IMR-90 (cell line): ENCODE measurements at regions not wholly inside any gene's neighbourhood (a gene's known extent, or its start where the extent isn't known, plus 50 kb on each side); places are given as distances from the start of the nearest gene placed in this dataset.

ENCODE experiments used
- ATAC-seq: fragments of 200-7000 bp; cut with Tn5 transposase; 2 replicates; pipeline ENCODE4 v1.9.1; 2020; ENCODE audit warnings: low read depth, mild to moderate bottlenecking, moderate library complexity
- BruUV-seq: library from RNA; stranded (reverse); fragments of 400-500 nt; replicated peaks from 2 replicates; lab custom pipeline; 2021; lab: Mats Ljungman, UMichigan
- CTCF ChIA-PET: fragments of 300-600 bp; formaldehyde crosslinking; extraction: SDS; loops from one replicate; lab custom pipeline; 2021; ENCODE audit warnings: antibody characterized with exemption; lab: Yijun Ruan, JAX
- POLR2A ChIA-PET: fragments of 300-600 bp; sonication (Branson Sonifier 250); formaldehyde crosslinking; loops from one replicate; lab custom pipeline; 2022; ENCODE audit warnings: antibody characterized with exemption; ENCODE audit not compliant: unreplicated experiment; lab: Charles Lee
- DNase-seq: peaks from one replicate; pipeline ENCODE4 v3.0.0; 2013
- H2AFZ ChIP-seq: replicated peaks from 2 replicates; pipeline ENCODE3; 2013; ENCODE audit warnings: low read length, mild to moderate bottlenecking; ENCODE audit not compliant: poor library complexity
- H2AK5ac ChIP-seq: 2 replicates; pipeline ENCODE4 v1.6.1; 2013; ENCODE audit warnings: low read depth, low read length, inconsistent platforms
- H2AK9ac ChIP-seq: replicated peaks from 2 replicates; pipeline ENCODE3; 2013; ENCODE audit warnings: mild to moderate bottlenecking, low read depth, low read length, moderate library complexity; ENCODE audit not compliant: poor library complexity
- H2BK120ac ChIP-seq: 2 replicates; pipeline ENCODE4 v1.6.1; 2013; ENCODE audit warnings: low read depth, low read length, inconsistent platforms
- H2BK15ac ChIP-seq: 3 replicates; pipeline ENCODE4 v1.6.1; 2013; ENCODE audit warnings: low read depth, low read length, inconsistent platforms
- H2BK20ac ChIP-seq: 2 replicates; pipeline ENCODE4 v1.6.1; 2013; ENCODE audit warnings: low read depth, mild to moderate bottlenecking, inconsistent platforms, low read length, moderate library complexity
- H2BK5ac ChIP-seq: 2 replicates; pipeline ENCODE4 v1.6.1; 2013; ENCODE audit warnings: mild to moderate bottlenecking, low read depth, low read length, inconsistent platforms; ENCODE audit not compliant: poor library complexity, severe bottlenecking
- H3K14ac ChIP-seq: replicated peaks from 2 replicates; pipeline ENCODE4 v1.6.1; 2013; ENCODE audit warnings: low read depth, low read length, inconsistent platforms
- H3K18ac ChIP-seq: 2 replicates; pipeline ENCODE4 v1.6.1; 2013; ENCODE audit warnings: low read depth, low read length, control low read depth
- H3K23ac ChIP-seq: 2 replicates; pipeline ENCODE4 v1.6.1; 2013; ENCODE audit warnings: low read depth, low read length, inconsistent platforms
- H3K27ac ChIP-seq: 2 replicates; pipeline ENCODE4 v1.5.1; 2013; ENCODE audit warnings: mild to moderate bottlenecking, control low read depth, low read length; ENCODE audit not compliant: insufficient read depth
- H3K27me3 ChIP-seq: 2 replicates; pipeline ENCODE4 v1.6.1; 2013; ENCODE audit warnings: low read length; ENCODE audit not compliant: control insufficient read depth, insufficient read depth
- H3K36me3 ChIP-seq: 2 replicates; pipeline ENCODE4 v1.6.1; 2013; ENCODE audit warnings: low read length, mixed read lengths; ENCODE audit not compliant: control insufficient read depth, insufficient read depth
- H3K4ac ChIP-seq: 2 replicates; pipeline ENCODE4 v1.6.1; 2013; ENCODE audit warnings: low read depth, low read length, inconsistent platforms
- H3K4me1 ChIP-seq: 2 replicates; pipeline ENCODE4 v1.6.1; 2013; ENCODE audit warnings: low read length, mixed read lengths; ENCODE audit not compliant: control insufficient read depth, insufficient read depth
- H3K4me2 ChIP-seq: 2 replicates; pipeline ENCODE4 v1.6.1; 2013; ENCODE audit warnings: low read depth, mild to moderate bottlenecking, control low read depth, low read length, moderate library complexity
- H3K4me3 ChIP-seq: 2 replicates; pipeline ENCODE4 v1.5.1; 2013; ENCODE audit warnings: low read depth, mild to moderate bottlenecking, control low read depth, low read length, moderate library complexity; ENCODE audit not compliant: insufficient read depth
- H3K56ac ChIP-seq: 2 replicates; pipeline ENCODE4 v1.6.1; 2013; ENCODE audit warnings: low read length, inconsistent platforms; ENCODE audit not compliant: insufficient read depth; ENCODE audit errors: extremely low read depth
- H3K79me1 ChIP-seq, 2 experiments: 2 replicates each; pipeline ENCODE4 v1.6.1; 2013; ENCODE audit warnings: low read length in 2 of 2, inconsistent platforms in 1 of 2, low read depth in 1 of 2
- H3K9ac ChIP-seq: 2 replicates; pipeline ENCODE4 v1.6.1; 2013; ENCODE audit warnings: low read depth, low read length, control low read depth
- H3K9me1 ChIP-seq: 2 replicates; pipeline ENCODE4 v1.6.1; 2013; ENCODE audit warnings: low read length, inconsistent platforms; ENCODE audit not compliant: insufficient read depth
- H3K9me3 ChIP-seq: 2 replicates; pipeline ENCODE4 v1.6.1; 2013; ENCODE audit warnings: low read length; ENCODE audit not compliant: control insufficient read depth, insufficient read depth
- H4K20me1 ChIP-seq: 2 replicates; pipeline ENCODE4 v1.6.1; 2013; ENCODE audit warnings: low read length, inconsistent platforms; ENCODE audit not compliant: insufficient read depth
- H4K5ac ChIP-seq: 2 replicates; pipeline ENCODE4 v1.6.1; 2013; ENCODE audit warnings: mild to moderate bottlenecking, low read depth, low read length, control low read depth
- H4K8ac ChIP-seq, 2 experiments: 2 replicates each; pipeline ENCODE4 v1.6.1; 2013; ENCODE audit warnings: low read depth in 2 of 2, low read length in 2 of 2, control low read depth in 1 of 2, inconsistent platforms in 1 of 2
- H4K91ac ChIP-seq: 2 replicates; pipeline ENCODE4 v1.6.1; 2013; ENCODE audit warnings: low read depth, low read length, inconsistent platforms; ENCODE audit not compliant: insufficient read depth
- BHLHE40 ChIP-seq: fragments of 150-350 bp; IDR thresholded peaks from 2 replicates; pipeline ENCODE4 v1.6.1; 2016; ENCODE audit warnings: mild to moderate bottlenecking, low read depth, low read length
- CEBPB ChIP-seq: IDR thresholded peaks from 2 replicates; pipeline ENCODE4 v1.6.1; 2012; ENCODE audit warnings: low read depth, low read length, improper control_type of control experiment
- CHD1 ChIP-seq: IDR thresholded peaks from 2 replicates; pipeline ENCODE4 v1.6.1; 2012; ENCODE audit warnings: low read depth, low read length, improper control_type of control experiment
- FOS ChIP-seq: fragments of 150-350 bp; IDR thresholded peaks from 2 replicates; pipeline ENCODE4 v1.6.1; 2016; ENCODE audit warnings: low read depth, low read length
- MAFK ChIP-seq: IDR thresholded peaks from 2 replicates; pipeline ENCODE4 v1.6.1; 2012; ENCODE audit warnings: low read depth, low read length, improper control_type of control experiment
- MAZ ChIP-seq: IDR thresholded peaks from 2 replicates; pipeline ENCODE4 v1.6.1; 2012; ENCODE audit warnings: low read depth, mild to moderate bottlenecking, low read length, improper control_type of control experiment, moderate library complexity, borderline replicate concordance
- MXI1 ChIP-seq: IDR thresholded peaks from 2 replicates; pipeline ENCODE4 v1.6.1; 2012; ENCODE audit warnings: low read depth, mild to moderate bottlenecking, low read length, moderate library complexity, borderline replicate concordance
- NFE2L2 ChIP-seq: fragments of 150-350 bp; IDR thresholded peaks from 2 replicates; pipeline ENCODE4 v1.6.1; 2016; ENCODE audit warnings: low read depth, mild to moderate bottlenecking, low read length
- POLR2A ChIP-seq: IDR thresholded peaks from 2 replicates; pipeline ENCODE4 v1.6.1; 2012; ENCODE audit warnings: mild to moderate bottlenecking, low read depth, low read length
- RAD21 ChIP-seq: IDR thresholded peaks from 2 replicates; pipeline ENCODE4 v1.6.1; 2012; ENCODE audit warnings: low read length, improper control_type of control experiment
- RCOR1 ChIP-seq: IDR thresholded peaks from 2 replicates; pipeline ENCODE4 v1.6.1; 2012; ENCODE audit warnings: mild to moderate bottlenecking, low read length, improper control_type of control experiment; ENCODE audit not compliant: insufficient replicate concordance
- RFX5 ChIP-seq: IDR thresholded peaks from 2 replicates; pipeline ENCODE4 v1.8.0; 2012; ENCODE audit warnings: low read depth, mild to moderate bottlenecking, low read length, moderate library complexity
- SMC3 ChIP-seq: fragments of 150-350 bp; IDR thresholded peaks from 2 replicates; pipeline ENCODE4 v1.6.1; 2016; ENCODE audit warnings: low read depth, mild to moderate bottlenecking, antibody characterized with exemption, low read length, moderate library complexity
- WGBS, 2 experiments: methylation state at CpG; one replicate each; pipeline versions ENCODE4 v1.1.5 to v1.1.7; 2013; ENCODE audit warnings: missing lambda C conversion rate in 2 of 2; ENCODE audit not compliant: insufficient read length in 1 of 2; ENCODE audit errors: extremely low coverage in 2 of 2; 5-methylcytosine and 5-hydroxymethylcytosine counted together
- dilution Hi-C: fragments of 300-500 bp; cut with HindIII; formaldehyde crosslinking; loops from one replicate; pipeline ENCODE4 v1.14.3; 2018; ENCODE audit warnings: low sequenced_read_pairs; ENCODE audit not compliant: unreplicated experiment
- in situ Hi-C: fragments of 300-500 bp; cut with MboI; formaldehyde crosslinking; loops from 3 replicates; pipeline ENCODE4 v1.14.3; 2019; ENCODE audit warnings: low sequenced_read_pairs, inconsistent platforms, mixed read lengths
- intact Hi-C: fragments of 100-400 bp; cut with micrococcal nuclease; formaldehyde crosslinking; loops from 2 replicates; pipeline ENCODE4 v1.10.0; 2022
- TF ChIP-seq, protein P1 (sequence below): conservative IDR thresholded peaks from 2 replicates; pipeline ENCODE4 v1.5.1; 2012; ENCODE audit warnings: mild to moderate bottlenecking, low read depth, low read length, improper control_type of control experiment
- TF ChIP-seq, protein P2 (sequence below): fragments of 150-350 bp; IDR thresholded peaks from 2 replicates; pipeline ENCODE4 v1.6.1; 2017; ENCODE audit warnings: mild to moderate bottlenecking, antibody characterized with exemption, low read length, low read depth

DNA sequence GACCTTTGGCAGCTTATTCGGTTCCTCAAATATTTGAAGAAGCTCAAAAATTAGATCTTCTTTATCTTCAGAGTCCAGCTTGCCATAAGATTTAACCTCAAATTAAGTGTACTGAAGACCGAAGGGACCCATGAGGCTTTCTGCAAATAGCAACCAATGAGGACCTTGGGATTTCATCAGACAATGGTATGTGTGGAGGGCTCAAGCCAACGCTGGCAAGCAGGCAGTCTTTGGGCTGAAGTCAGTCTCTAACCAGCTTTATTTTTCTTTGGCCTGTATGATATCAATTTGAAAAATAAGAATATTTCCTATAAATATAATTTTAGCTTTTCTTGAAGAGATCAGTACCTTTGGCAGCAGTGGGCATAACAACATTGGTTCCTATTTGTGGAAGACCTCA is 692.7 kb downstream of the MCTP2 start:
- Histone ChIP-seq H3K56ac (no peak overlapping the region), H2AFZ (no peak overlapping the region), H3K18ac (no peak overlapping the region), H4K5ac (no peak overlapping the region), H4K8ac (no peak overlapping the region), H3K23ac (no peak overlapping the region), H3K4me1 (no peaks in the 10 kb centered on the region), H2BK120ac (no peak overlapping the region), H3K79me1 (no peaks in the 10 kb centered on the region), H3K27me3 (no peaks in the 10 kb centered on the region), H2BK15ac (no peak overlapping the region), H3K4me2 (no peak overlapping the region), H3K14ac (no peak overlapping the region), H2BK20ac (no peak overlapping the region), H3K4me3 (no peak overlapping the region), H3K27ac (no peak overlapping the region), H2AK9ac (no peak overlapping the region), H4K91ac (no peak overlapping the region), H3K9me1 (no peaks in the 10 kb centered on the region), H4K20me1 (no peaks in the 10 kb centered on the region), H3K9me3 (peaks cover 5% of the 10 kb centered on the region; the same call in 1 of the 2 replicates), H3K4ac (no peak overlapping the region), H2BK5ac (no peak overlapping the region), H3K36me3 (no peaks in the 10 kb centered on the region), H2AK5ac (no peak overlapping the region), H3K9ac (no peak overlapping the region)
- WGBS, 2 experiments = no CpG with 5 or more reads among the region's 3 CpGs
- ChIA-PET POLR2A (no interaction called here), CTCF (no interaction called here)
- in situ Hi-C loops (no loop called here), dilution Hi-C loops (no loop called here), intact Hi-C loops (no loop called here)
- no TSS peak for BruUV-seq
- no peak for DNase-seq
- no peak for TF ChIP-seq FOS
- TF ChIP-seq, protein P1, sequence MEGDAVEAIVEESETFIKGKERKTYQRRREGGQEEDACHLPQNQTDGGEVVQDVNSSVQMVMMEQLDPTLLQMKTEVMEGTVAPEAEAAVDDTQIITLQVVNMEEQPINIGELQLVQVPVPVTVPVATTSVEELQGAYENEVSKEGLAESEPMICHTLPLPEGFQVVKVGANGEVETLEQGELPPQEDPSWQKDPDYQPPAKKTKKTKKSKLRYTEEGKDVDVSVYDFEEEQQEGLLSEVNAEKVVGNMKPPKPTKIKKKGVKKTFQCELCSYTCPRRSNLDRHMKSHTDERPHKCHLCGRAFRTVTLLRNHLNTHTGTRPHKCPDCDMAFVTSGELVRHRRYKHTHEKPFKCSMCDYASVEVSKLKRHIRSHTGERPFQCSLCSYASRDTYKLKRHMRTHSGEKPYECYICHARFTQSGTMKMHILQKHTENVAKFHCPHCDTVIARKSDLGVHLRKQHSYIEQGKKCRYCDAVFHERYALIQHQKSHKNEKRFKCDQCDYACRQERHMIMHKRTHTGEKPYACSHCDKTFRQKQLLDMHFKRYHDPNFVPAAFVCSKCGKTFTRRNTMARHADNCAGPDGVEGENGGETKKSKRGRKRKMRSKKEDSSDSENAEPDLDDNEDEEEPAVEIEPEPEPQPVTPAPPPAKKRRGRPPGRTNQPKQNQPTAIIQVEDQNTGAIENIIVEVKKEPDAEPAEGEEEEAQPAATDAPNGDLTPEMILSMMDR = no peak
- TF ChIP-seq SMC3 = no peak
- no peak for TF ChIP-seq RFX5
- no peak for TF ChIP-seq MXI1
- no peak for TF ChIP-seq BHLHE40
- TF ChIP-seq NFE2L2 = no peak
- TF ChIP-seq RAD21 = no peak
- TF ChIP-seq, protein P2, sequence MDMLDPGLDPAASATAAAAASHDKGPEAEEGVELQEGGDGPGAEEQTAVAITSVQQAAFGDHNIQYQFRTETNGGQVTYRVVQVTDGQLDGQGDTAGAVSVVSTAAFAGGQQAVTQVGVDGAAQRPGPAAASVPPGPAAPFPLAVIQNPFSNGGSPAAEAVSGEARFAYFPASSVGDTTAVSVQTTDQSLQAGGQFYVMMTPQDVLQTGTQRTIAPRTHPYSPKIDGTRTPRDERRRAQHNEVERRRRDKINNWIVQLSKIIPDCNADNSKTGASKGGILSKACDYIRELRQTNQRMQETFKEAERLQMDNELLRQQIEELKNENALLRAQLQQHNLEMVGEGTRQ = no peak
- TF ChIP-seq POLR2A = no peak
- no peak for TF ChIP-seq CHD1
- TF ChIP-seq CEBPB = no peak
- TF ChIP-seq MAFK = no peak
- no peak for TF ChIP-seq MAZ
- no peak for TF ChIP-seq RCOR1
- ATAC-seq = no peak
